ENCODE measurements at regions not wholly inside any gene's neighbourhood (a gene's known extent, or its start where the extent isn't known, plus 50 kb on each side); places are given as distances from the start of the nearest gene placed in this dataset.
"Not testable (repeated sequence)": the region's sequence is repeated elsewhere in the genome, so short reads cannot be mapped to it uniquely, and the experiment has no call there.

GRCh38 chr1:54471588-54471987, 65.4 kb upstream of the SSBP3 start:
- Histone ChIP-seq H3K4me3 (no peak overlapping the region), H3K4me1 (peaks cover 0 to 18% (median 18%) of the 10 kb centered on the region in 4 donors), H3K27me3 (peaks cover 0 to 31% of the 10 kb centered on the region in 2 donors), H3K27ac (no peak overlapping the region), H3K9me3 (no peaks in the 10 kb centered on the region), H3K36me3 (no peaks in the 10 kb centered on the region)
- no peak for DNase-seq
- intact Hi-C loops (cut with DNase I; ENCODE audit: low total_unique reads), result no loop called here
- TF ChIP-seq CTCF (IDR thresholded peaks at IDR 0.05), result no peak

DNA sequence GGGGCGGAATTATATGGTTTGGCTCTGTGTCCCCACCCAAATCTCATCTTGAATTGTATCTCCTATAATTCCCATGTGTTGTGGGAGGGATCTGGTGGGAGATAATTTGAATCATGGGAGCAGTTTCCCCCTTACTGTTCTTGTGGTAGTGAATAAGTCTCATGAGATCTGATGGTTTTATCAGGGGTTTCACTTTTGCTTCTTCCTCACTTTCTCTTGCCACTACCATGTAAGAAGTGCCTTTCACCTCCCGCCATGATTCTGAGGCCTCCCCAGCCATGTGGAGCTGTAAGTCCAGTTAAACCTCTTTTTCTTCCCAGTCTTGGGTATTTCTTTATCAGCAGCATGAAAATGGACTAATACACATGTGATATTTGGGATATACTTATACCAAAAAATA, 63.2 kb upstream of the SSBP3 start:
- not testable (repeated sequence) for H3K4me3 ChIP-seq, H3K4me1 ChIP-seq, DNase-seq, H3K27ac ChIP-seq, H3K36me3 ChIP-seq, H3K9me3 ChIP-seq
- intact Hi-C loops (cut with DNase I; ENCODE audit: low total_unique reads), result loop anchor here (5.0 kb wide), 1 partner anchor 662 kb away; no protein-coding TSS in a partner anchor
- peaks cover 0 to 16% of the 10 kb centered on the region in 2 donors for H3K27me3 ChIP-seq

GRCh38 chr1:54468288-54469084, 62.3 kb upstream of the SSBP3 start:
- not testable (repeated sequence) for H3K9me3 ChIP-seq, DNase-seq, H3K27me3 ChIP-seq, H3K4me1 ChIP-seq, H3K36me3 ChIP-seq, H3K4me3 ChIP-seq, H3K27ac ChIP-seq
- intact Hi-C loops (cut with DNase I; ENCODE audit: low total_unique reads), result loop anchor here (5.0 kb wide), 1 partner anchor 661 kb away; no protein-coding TSS in a partner anchor

DNA sequence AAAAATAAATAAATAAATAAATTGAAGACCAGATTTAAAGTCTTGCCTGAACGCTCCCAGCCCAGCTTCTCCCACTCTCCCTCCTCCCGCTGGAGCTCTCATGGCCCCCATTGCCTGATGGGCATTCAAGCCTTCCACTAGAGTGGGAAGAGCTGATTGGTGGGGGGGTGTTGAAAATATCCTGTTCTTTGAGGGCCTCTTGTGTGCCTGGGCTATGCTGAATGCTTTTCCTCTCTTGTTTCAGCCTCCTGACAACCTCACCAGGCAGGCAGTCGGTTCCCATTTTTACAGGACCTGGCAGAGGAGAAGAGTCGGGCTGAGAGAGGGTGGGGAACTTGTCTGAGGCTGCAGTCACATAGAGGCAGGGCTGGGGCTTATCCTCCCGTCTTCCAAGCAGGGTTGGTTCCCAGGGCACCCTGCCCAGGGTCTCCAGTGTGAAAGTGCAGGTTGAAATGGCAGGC, 59.2 kb upstream of the SSBP3 start:
- DNase-seq, result no peak
- H3K4me1 ChIP-seq, result no peaks in the 10 kb centered on the region
- H3K36me3 ChIP-seq, result no peaks in the 10 kb centered on the region
- intact Hi-C loops (cut with DNase I; ENCODE audit: low total_unique reads), result loop anchor here (5.0 kb wide), 1 partner anchor 658 kb away; no protein-coding TSS in a partner anchor
- H3K27me3 ChIP-seq, result peaks cover 0 to 23% of the 10 kb centered on the region in 2 donors
- H3K27ac ChIP-seq, result no peak overlapping the region
- H3K4me3 ChIP-seq, result no peak overlapping the region
- H3K9me3 ChIP-seq, result no peaks in the 10 kb centered on the region
- no peak for TF ChIP-seq CTCF (IDR thresholded peaks at IDR 0.05)

DNA sequence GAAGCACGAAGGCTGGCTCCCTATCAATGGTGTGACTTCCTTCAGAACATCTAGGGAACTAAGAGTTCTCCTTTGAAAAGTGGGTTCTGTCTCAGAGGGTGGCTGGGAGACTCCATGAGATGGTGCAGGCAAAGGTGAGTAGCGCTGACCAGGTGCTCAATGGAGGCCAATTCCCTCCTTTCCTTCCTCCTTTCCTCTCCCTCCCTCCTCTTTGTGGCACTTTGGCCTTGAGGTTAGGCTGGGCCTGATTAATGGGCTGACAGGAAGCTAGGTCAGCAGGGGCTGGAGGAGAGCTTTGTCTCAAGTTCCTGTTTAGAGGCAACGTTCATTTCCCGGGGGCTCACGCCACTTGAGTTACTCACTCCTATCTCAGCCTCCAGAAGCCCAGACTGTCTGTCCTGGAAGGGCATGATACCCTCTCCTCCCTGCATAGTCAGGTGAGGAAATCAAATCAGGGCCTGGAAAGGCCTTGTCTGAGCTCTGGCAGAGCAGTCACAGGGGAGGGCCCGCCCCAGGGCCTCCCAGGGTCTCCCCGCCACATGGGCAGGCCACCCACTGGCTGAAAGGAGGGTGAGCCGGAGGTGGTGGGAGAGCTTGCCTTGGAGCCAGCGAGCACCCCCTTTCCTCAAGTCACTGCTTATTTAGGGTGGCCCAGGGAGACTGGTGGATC, 58.4 kb upstream of the SSBP3 start:
- Histone ChIP-seq H3K4me1 (no peaks in the 10 kb centered on the region), H3K9me3 (no peaks in the 10 kb centered on the region), H3K36me3 (no peaks in the 10 kb centered on the region), H3K27me3 (peaks cover 0 to 31% of the 10 kb centered on the region in 2 donors), H3K4me3 (no peak overlapping the region), H3K27ac (no peak overlapping the region)
- intact Hi-C loops (cut with DNase I; ENCODE audit: low total_unique reads), result loop anchor here (5.0 kb wide), 1 partner anchor 657 kb away; no protein-coding TSS in a partner anchor
- DNase-seq, result no peak
- no peak for TF ChIP-seq CTCF (IDR thresholded peaks at IDR 0.05)

DNA sequence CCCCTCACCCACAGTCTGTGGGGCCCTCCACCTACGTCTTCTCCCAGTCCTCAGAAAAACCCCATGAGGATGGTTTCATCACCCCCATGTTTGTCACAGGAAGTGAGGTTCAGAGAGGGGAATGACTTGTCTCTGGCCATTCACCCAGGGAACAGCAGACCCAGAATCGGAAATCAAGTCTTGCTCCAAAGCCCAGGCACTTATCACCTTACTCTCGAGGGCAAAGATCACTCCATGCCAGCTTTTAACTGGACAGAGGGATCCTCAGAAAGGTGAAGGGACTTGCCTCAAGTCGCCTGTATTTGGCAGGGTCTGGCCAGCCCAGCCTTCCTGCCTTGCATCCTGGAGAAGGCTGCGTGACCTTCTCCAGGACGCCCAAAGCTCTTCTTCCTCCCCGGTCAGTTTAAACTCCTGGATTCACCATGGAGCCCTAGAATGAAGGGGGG, 57.9 kb upstream of the SSBP3 start:
- no peaks in the 10 kb centered on the region for H3K4me1 ChIP-seq
- TF ChIP-seq CTCF (IDR thresholded peaks at IDR 0.05), result no peak
- H3K4me3 ChIP-seq, result no peak overlapping the region
- peaks cover 0 to 36% of the 10 kb centered on the region in 2 donors for H3K27me3 ChIP-seq
- H3K36me3 ChIP-seq, result no peaks in the 10 kb centered on the region
- DNase-seq, result no peak
- H3K27ac ChIP-seq, result no peak overlapping the region
- no peaks in the 10 kb centered on the region for H3K9me3 ChIP-seq
- intact Hi-C loops (cut with DNase I; ENCODE audit: low total_unique reads), result no loop called here
